ENCODE measurements at regions not wholly inside any gene's neighbourhood (a gene's known extent, or its start where the extent isn't known, plus 50 kb on each side); places are given as distances from the start of the nearest gene placed in this dataset.
"Not testable (repeated sequence)": the region's sequence is repeated elsewhere in the genome, so short reads cannot be mapped to it uniquely, and the experiment has no call there.

- Histone ChIP-seq H3K9ac (ENCODE audit: low read length in 5 of 5) (no peak overlapping the region), H3K36me3 (ENCODE audit: control insufficient read depth in 5 of 5, insufficient read depth in 5 of 5, low read length in 5 of 5) (no peaks in the 10 kb centered on the region), H3K27ac (ENCODE audit: low read depth, low read length) (no peak overlapping the region), H3K4me1 (ENCODE audit: control insufficient read depth in 5 of 5, insufficient read depth in 5 of 5, low read length in 5 of 5) (no peaks in the 10 kb centered on the region), H3K9me3 (ENCODE audit: control insufficient read depth in 5 of 5, low read length in 5 of 5) (peaks cover 0 to 9% (median 5%) of the 10 kb centered on the region in 5 donors), H3K4me3 (ENCODE audit: low read depth in 1 of 5, low read length in 5 of 5) (no peak overlapping the region), H3K27me3 (ENCODE audit: control insufficient read depth in 5 of 5, insufficient read depth in 4 of 5, low read length in 5 of 5) (peaks cover 0 to 8% (median 6%) of the 10 kb centered on the region in 5 donors)
These were observed 72.2 kb downstream of the CRLF2 start for GRCh38 chrX:1140236-1140681.

GRCh38 chrX:1139185-1139500 lies 73.3 kb downstream of the CRLF2 start:
- no peaks in the 10 kb centered on the region for H3K36me3 ChIP-seq (ENCODE audit: control insufficient read depth in 5 of 5, insufficient read depth in 5 of 5, low read length in 5 of 5)
- no peak overlapping the region for H3K27ac ChIP-seq (ENCODE audit: low read depth, low read length)
- H3K9me3 ChIP-seq (ENCODE audit: control insufficient read depth in 5 of 5, low read length in 5 of 5): peaks cover 0 to 9% (median 5%) of the 10 kb centered on the region in 5 donors
- no peak overlapping the region for H3K9ac ChIP-seq (ENCODE audit: low read length in 5 of 5)
- H3K4me3 ChIP-seq (ENCODE audit: low read depth in 1 of 5, low read length in 5 of 5): no peak overlapping the region
- peaks cover 0 to 8% (median 6%) of the 10 kb centered on the region in 5 donors for H3K27me3 ChIP-seq (ENCODE audit: control insufficient read depth in 5 of 5, insufficient read depth in 4 of 5, low read length in 5 of 5)
- no peaks in the 10 kb centered on the region for H3K4me1 ChIP-seq (ENCODE audit: control insufficient read depth in 5 of 5, insufficient read depth in 5 of 5, low read length in 5 of 5)

GRCh38 chrX:1138476-1139184 lies 73.8 kb downstream of the CRLF2 start:
- no peak overlapping the region for H3K9ac ChIP-seq (ENCODE audit: low read length in 5 of 5)
- no peak overlapping the region for H3K4me3 ChIP-seq (ENCODE audit: low read depth in 1 of 5, low read length in 5 of 5)
- H3K4me1 ChIP-seq (ENCODE audit: control insufficient read depth in 5 of 5, insufficient read depth in 5 of 5, low read length in 5 of 5): no peaks in the 10 kb centered on the region
- H3K27ac ChIP-seq (ENCODE audit: low read depth, low read length): no peak overlapping the region
- H3K27me3 ChIP-seq (ENCODE audit: control insufficient read depth in 5 of 5, insufficient read depth in 4 of 5, low read length in 5 of 5): peaks cover 0 to 8% (median 6%) of the 10 kb centered on the region in 5 donors
- H3K36me3 ChIP-seq (ENCODE audit: control insufficient read depth in 5 of 5, insufficient read depth in 5 of 5, low read length in 5 of 5): no peaks in the 10 kb centered on the region
- H3K9me3 ChIP-seq (ENCODE audit: control insufficient read depth in 5 of 5, low read length in 5 of 5): peaks cover 0 to 9% (median 5%) of the 10 kb centered on the region in 5 donors

DNA sequence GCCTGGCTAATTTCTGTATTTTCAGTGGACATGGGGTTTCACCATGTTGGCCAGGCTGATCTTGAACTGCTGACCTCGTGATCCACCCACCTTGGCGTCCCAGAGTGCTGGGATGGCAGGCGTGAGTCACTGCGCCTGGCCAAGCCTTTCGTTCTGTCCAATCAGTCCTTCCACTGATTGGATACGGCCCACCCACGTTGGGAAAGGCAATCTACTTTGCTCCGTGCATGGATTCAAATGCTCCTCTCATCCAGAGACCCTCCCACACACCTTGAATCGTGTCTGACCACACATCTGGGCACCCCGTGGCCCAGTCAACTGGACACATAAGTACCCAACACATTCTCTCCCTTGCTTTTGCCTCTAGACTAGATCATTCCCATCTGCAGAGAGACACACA lies 74.9 kb downstream of the CRLF2 start:
- Histone ChIP-seq H3K4me1 (ENCODE audit: control insufficient read depth in 5 of 5, insufficient read depth in 5 of 5, low read length in 5 of 5) (no peaks in the 10 kb centered on the region), H3K36me3 (ENCODE audit: control insufficient read depth in 5 of 5, insufficient read depth in 5 of 5, low read length in 5 of 5) (no peaks in the 10 kb centered on the region), H3K4me3 (ENCODE audit: low read depth in 1 of 5, low read length in 5 of 5) (no peak overlapping the region), H3K9me3 (ENCODE audit: control insufficient read depth in 5 of 5, low read length in 5 of 5) (peaks cover 0 to 9% (median 5%) of the 10 kb centered on the region in 5 donors), H3K27ac (ENCODE audit: low read depth, low read length) (no peak overlapping the region), H3K9ac (ENCODE audit: low read length in 5 of 5) (no peak overlapping the region), H3K27me3 (ENCODE audit: control insufficient read depth in 5 of 5, insufficient read depth in 4 of 5, low read length in 5 of 5) (peaks cover 0 to 8% (median 6%) of the 10 kb centered on the region in 5 donors)

GRCh38 chrX:1136582-1136981 lies 75.9 kb downstream of the CRLF2 start:
- H3K4me1 ChIP-seq (ENCODE audit: control insufficient read depth in 5 of 5, insufficient read depth in 5 of 5, low read length in 5 of 5); H3K4me3 ChIP-seq (ENCODE audit: low read depth in 1 of 5, low read length in 5 of 5); H3K27ac ChIP-seq (ENCODE audit: low read depth, low read length); H3K27me3 ChIP-seq (ENCODE audit: control insufficient read depth in 5 of 5, insufficient read depth in 4 of 5, low read length in 5 of 5); H3K36me3 ChIP-seq (ENCODE audit: control insufficient read depth in 5 of 5, insufficient read depth in 5 of 5, low read length in 5 of 5); H3K9ac ChIP-seq (ENCODE audit: low read length in 5 of 5); H3K9me3 ChIP-seq (ENCODE audit: control insufficient read depth in 5 of 5, low read length in 5 of 5): not testable (repeated sequence)

- H3K4me1 ChIP-seq (ENCODE audit: control insufficient read depth in 5 of 5, insufficient read depth in 5 of 5, low read length in 5 of 5): no peaks in the 10 kb centered on the region
- no peak overlapping the region for H3K27ac ChIP-seq (ENCODE audit: low read depth, low read length)
These were observed 77.5 kb downstream of the CRLF2 start for GRCh38 chrX:1134976-1135375.

GRCh38 chrX:1134156-1134555 lies 78.3 kb downstream of the CRLF2 start:
- peaks cover 0 to 7% (median 5%) of the 10 kb centered on the region in 5 donors for H3K9me3 ChIP-seq (ENCODE audit: control insufficient read depth in 5 of 5, low read length in 5 of 5)
- H3K27me3 ChIP-seq (ENCODE audit: control insufficient read depth in 5 of 5, insufficient read depth in 4 of 5, low read length in 5 of 5): peaks cover 0 to 7% (median 3%) of the 10 kb centered on the region in 5 donors
- no peak overlapping the region for H3K4me3 ChIP-seq (ENCODE audit: low read depth in 1 of 5, low read length in 5 of 5)
- H3K9ac ChIP-seq (ENCODE audit: low read length in 5 of 5): no peak overlapping the region
- no peaks in the 10 kb centered on the region for H3K4me1 ChIP-seq (ENCODE audit: control insufficient read depth in 5 of 5, insufficient read depth in 5 of 5, low read length in 5 of 5)
- no peaks in the 10 kb centered on the region for H3K36me3 ChIP-seq (ENCODE audit: control insufficient read depth in 5 of 5, insufficient read depth in 5 of 5, low read length in 5 of 5)
- no peak overlapping the region for H3K27ac ChIP-seq (ENCODE audit: low read depth, low read length)

More at GRCh38 chrX:1134976-1135375, 77.5 kb downstream of the CRLF2 start:
- H3K27me3 ChIP-seq (ENCODE audit: control insufficient read depth in 5 of 5, insufficient read depth in 4 of 5, low read length in 5 of 5): peaks cover 0 to 8% (median 3%) of the 10 kb centered on the region in 5 donors
- H3K36me3 ChIP-seq (ENCODE audit: control insufficient read depth in 5 of 5, insufficient read depth in 5 of 5, low read length in 5 of 5): no peaks in the 10 kb centered on the region
- H3K9ac ChIP-seq (ENCODE audit: low read length in 5 of 5): no peak overlapping the region
- H3K4me3 ChIP-seq (ENCODE audit: low read depth in 1 of 5, low read length in 5 of 5): no peak overlapping the region
- H3K9me3 ChIP-seq (ENCODE audit: control insufficient read depth in 5 of 5, low read length in 5 of 5): peaks cover 0 to 7% (median 5%) of the 10 kb centered on the region in 5 donors

- Histone ChIP-seq H3K4me1 (ENCODE audit: control insufficient read depth in 5 of 5, insufficient read depth in 5 of 5, low read length in 5 of 5) (peaks cover 0 to 8% (median 0%) of the 10 kb centered on the region in 5 donors), H3K36me3 (ENCODE audit: control insufficient read depth in 5 of 5, insufficient read depth in 5 of 5, low read length in 5 of 5) (no peaks in the 10 kb centered on the region), H3K9me3 (ENCODE audit: control insufficient read depth in 5 of 5, low read length in 5 of 5) (peaks cover 0 to 3% (median 0%) of the 10 kb centered on the region in 5 donors), H3K9ac (ENCODE audit: low read length in 5 of 5) (no peak overlapping the region), H3K27me3 (ENCODE audit: control insufficient read depth in 5 of 5, insufficient read depth in 4 of 5, low read length in 5 of 5) (peaks cover 0 to 19% (median 8%) of the 10 kb centered on the region in 5 donors), H3K27ac (ENCODE audit: low read depth, low read length) (no peak overlapping the region), H3K4me3 (ENCODE audit: low read depth in 1 of 5, low read length in 5 of 5) (no peak overlapping the region)
These were observed 85.7 kb downstream of the CRLF2 start for GRCh38 chrX:1126738-1127137.

- Histone ChIP-seq H3K27ac (ENCODE audit: low read depth, low read length) (no peak overlapping the region), H3K36me3 (ENCODE audit: control insufficient read depth in 5 of 5, insufficient read depth in 5 of 5, low read length in 5 of 5) (no peaks in the 10 kb centered on the region), H3K9ac (ENCODE audit: low read length in 5 of 5) (no peak overlapping the region), H3K4me1 (ENCODE audit: control insufficient read depth in 5 of 5, insufficient read depth in 5 of 5, low read length in 5 of 5) (peaks cover 0 to 8% (median 0%) of the 10 kb centered on the region in 5 donors), H3K4me3 (ENCODE audit: low read depth in 1 of 5, low read length in 5 of 5) (no peak overlapping the region), H3K9me3 (ENCODE audit: control insufficient read depth in 5 of 5, low read length in 5 of 5) (no peaks in the 10 kb centered on the region), H3K27me3 (ENCODE audit: control insufficient read depth in 5 of 5, insufficient read depth in 4 of 5, low read length in 5 of 5) (peaks cover 0 to 19% (median 8%) of the 10 kb centered on the region in 5 donors)
These were observed 87.9 kb downstream of the CRLF2 start for GRCh38 chrX:1124531-1124930.

DNA sequence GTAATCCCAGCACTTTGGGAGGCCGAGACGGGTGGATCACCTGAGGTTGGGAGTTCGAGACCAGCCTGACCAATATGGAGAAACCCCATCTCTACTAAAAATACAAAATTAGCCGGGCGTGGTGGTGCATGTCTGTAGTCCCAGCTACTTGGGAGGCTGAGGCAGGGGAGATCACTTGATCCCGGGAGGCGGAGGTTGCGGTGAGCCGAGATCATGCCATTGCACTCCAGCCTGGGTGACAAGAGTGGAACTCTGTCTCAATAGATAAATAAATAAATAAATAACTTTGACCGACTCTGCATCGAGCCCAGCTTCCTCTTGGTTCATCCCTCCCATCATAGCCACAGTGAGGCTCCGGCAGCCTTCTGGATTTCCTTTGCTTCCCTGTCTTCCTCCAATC lies 89.6 kb downstream of the CRLF2 start:
- H3K9me3 ChIP-seq (ENCODE audit: control insufficient read depth in 5 of 5, low read length in 5 of 5); H3K36me3 ChIP-seq (ENCODE audit: control insufficient read depth in 5 of 5, insufficient read depth in 5 of 5, low read length in 5 of 5): not testable (repeated sequence)
- peaks cover 0 to 19% (median 8%) of the 10 kb centered on the region in 5 donors for H3K27me3 ChIP-seq (ENCODE audit: control insufficient read depth in 5 of 5, insufficient read depth in 4 of 5, low read length in 5 of 5)

More for the DNA sequence above, 89.6 kb downstream of the CRLF2 start:
- not testable (repeated sequence) for H3K4me1 ChIP-seq (ENCODE audit: control insufficient read depth in 5 of 5, insufficient read depth in 5 of 5, low read length in 5 of 5); H3K9ac ChIP-seq (ENCODE audit: low read length in 5 of 5); H3K27ac ChIP-seq (ENCODE audit: low read depth, low read length); H3K4me3 ChIP-seq (ENCODE audit: low read depth in 1 of 5, low read length in 5 of 5)

All from subcutaneous abdominal adipose tissue (tissue), 5 donors.